GM12892 (cell line): ENCODE measurements at regions not wholly inside any gene's neighbourhood (a gene's known extent, or its start where the extent isn't known, plus 50 kb on each side); places are given as distances from the start of the nearest gene placed in this dataset.
A peak's percentile ranks its signal among the peaks of the same experiment; 100 is the strongest.
"Not testable (repeated sequence)": the region's sequence is repeated elsewhere in the genome, so short reads cannot be mapped to it uniquely, and the experiment has no call there.

Experiments used
- DNase-seq: peaks from one replicate; pipeline ENCODE4 v3.0.0; 2011; ENCODE audit not compliant: insufficient read length
- FAIRE-seq: peaks from 2 replicates; lab custom pipeline; 2011; peaks lifted over from hg19 to GRCh38; lab: Jason Lieb, UNC
- POLR2A ChIP-seq: IDR thresholded peaks from 2 replicates; pipeline ENCODE4 v1.6.1; 2011; ENCODE audit warnings: low read depth, low read length, control low read depth
- POLR2AphosphoS5 ChIP-seq: IDR thresholded peaks from 2 replicates; pipeline ENCODE4 v1.6.1; 2011; ENCODE audit warnings: low read depth, low read length, control low read depth
- TAF1 ChIP-seq: IDR thresholded peaks from 2 replicates; pipeline ENCODE4 v1.6.1; 2011; ENCODE audit warnings: low read depth, mild to moderate bottlenecking, control low read depth, low read length, borderline replicate concordance

- DNase-seq: no peak
- TF ChIP-seq TAF1 (no peak), POLR2AphosphoS5 (no peak), POLR2A (no peak)
- peak; percentile 14 for FAIRE-seq
These were observed 541.9 kb upstream of the CADM1 start for GRCh38 chr11:116046127-116046526.

DNA sequence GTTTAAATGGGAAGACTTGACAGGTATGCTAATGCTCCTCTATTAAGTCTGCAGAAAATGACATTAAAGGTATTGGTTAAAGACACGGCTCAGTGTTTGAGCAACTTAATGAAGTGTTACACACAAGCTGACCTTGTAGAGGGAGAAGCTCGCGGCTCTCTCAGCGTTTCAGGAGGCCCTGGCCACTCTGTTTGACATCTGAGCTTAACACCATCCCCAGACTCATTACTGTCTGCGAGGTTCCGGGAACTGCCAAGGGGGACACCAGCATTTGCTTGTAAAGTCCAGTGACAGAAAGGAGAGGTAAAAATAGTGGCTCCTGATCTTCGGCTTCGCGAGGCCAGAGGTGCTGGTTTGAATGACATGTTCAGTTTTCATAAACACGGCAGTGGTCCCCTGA lies 540.7 kb upstream of the CADM1 start:
- no peak for TF ChIP-seq POLR2AphosphoS5
- FAIRE-seq: no peak
- DNase-seq: no peak

GRCh38 chr11:116044520-116044919 lies 540.3 kb upstream of the CADM1 start:
- DNase-seq: no peak
- FAIRE-seq: no peak
- TF ChIP-seq TAF1 (no peak), POLR2A (no peak), POLR2AphosphoS5 (no peak)

- FAIRE-seq (peak; percentile 82), DNase-seq (no peak)
- TF ChIP-seq POLR2AphosphoS5 (no peak), POLR2A (no peak), TAF1 (no peak)
These were observed 539.6 kb upstream of the CADM1 start for GRCh38 chr11:116043857-116044256.

DNA sequence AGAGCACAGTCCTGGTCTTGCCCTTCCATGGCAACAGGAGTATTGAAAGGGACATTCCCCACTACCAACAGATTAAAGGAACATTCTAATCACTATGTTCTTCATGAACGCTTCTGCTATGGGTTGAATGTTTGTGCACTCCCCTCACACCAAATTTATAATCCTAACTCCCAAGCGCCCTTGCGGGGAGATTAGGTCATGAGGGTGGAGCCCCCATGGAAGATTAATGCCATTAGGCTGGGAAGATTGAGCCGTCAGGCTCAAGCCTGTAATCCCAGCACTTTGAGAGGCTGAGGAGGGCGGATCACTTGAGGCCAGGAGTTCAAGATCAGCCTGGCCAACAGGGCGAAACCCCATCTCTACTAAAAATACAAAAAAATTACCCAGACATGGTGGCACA lies 538.8 kb upstream of the CADM1 start:
- DNase-seq, FAIRE-seq: not testable (repeated sequence)

- no peak for TF ChIP-seq POLR2AphosphoS5
- no peak for TF ChIP-seq TAF1
- no peak for TF ChIP-seq POLR2A
- DNase-seq (no peak), FAIRE-seq (no peak)
These were observed 537.9 kb upstream of the CADM1 start for GRCh38 chr11:116042146-116042545.

DNA sequence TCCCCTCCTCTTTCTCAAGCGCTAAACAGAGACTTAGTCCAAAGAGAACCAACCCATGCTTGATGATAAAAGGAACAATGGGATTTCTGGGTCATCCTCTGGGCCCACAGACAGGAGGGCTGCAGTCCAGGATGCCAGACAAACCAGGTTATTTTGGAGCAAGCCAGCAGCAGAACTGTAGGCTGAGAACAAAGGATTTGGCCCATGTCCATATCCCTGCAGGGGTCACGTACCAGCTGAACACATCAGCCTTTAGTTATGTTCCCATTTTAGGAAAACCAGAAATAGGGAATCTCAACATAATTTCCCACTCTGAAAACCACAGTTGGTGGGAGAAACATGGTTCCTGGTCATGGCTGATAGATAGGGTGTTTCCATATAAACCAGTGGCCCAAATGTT lies 533.6 kb upstream of the CADM1 start:
- DNase-seq (no peak), FAIRE-seq (peak; percentile 50)
- no peak for TF ChIP-seq POLR2A
- TF ChIP-seq TAF1: no peak
- no peak for TF ChIP-seq POLR2AphosphoS5

- DNase-seq (no peak), FAIRE-seq (peak; percentile 38)
- TF ChIP-seq POLR2A (no peak), POLR2AphosphoS5 (no peak), TAF1 (no peak)
These were observed 531.8 kb upstream of the CADM1 start for GRCh38 chr11:116035977-116036376.

GRCh38 chr11:116033931-116034553 lies 529.8 kb upstream of the CADM1 start:
- FAIRE-seq (no peak), DNase-seq (no peak)
- no peak for TF ChIP-seq POLR2A
- TF ChIP-seq POLR2AphosphoS5: no peak
- no peak for TF ChIP-seq TAF1

- TF ChIP-seq TAF1: no peak
- TF ChIP-seq POLR2A: no peak
- no peak for TF ChIP-seq POLR2AphosphoS5
- DNase-seq (no peak), FAIRE-seq (peak; percentile 24)
These were observed 526.6 kb upstream of the CADM1 start for GRCh38 chr11:116030697-116031331.

DNA sequence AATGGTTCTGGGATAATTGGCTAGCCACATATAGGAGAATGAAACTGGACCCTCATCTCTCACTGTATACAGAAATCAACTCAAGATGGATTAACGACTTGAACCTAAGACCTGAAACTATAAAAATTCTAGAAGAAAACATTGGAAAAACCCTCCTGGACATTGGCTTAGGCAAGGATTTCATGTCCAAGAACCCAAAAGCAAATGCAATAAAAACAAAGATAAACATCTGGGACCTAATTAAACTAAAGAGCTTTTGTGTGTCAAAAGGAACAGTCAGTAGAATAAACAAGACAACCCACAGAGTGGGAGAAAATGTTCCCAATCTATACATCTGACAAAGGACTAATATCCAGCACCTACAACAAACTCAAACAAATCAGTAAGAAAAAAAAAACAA lies 524.3 kb upstream of the CADM1 start:
- peak; percentile 30 for FAIRE-seq
- not testable (repeated sequence) for DNase-seq

DNA sequence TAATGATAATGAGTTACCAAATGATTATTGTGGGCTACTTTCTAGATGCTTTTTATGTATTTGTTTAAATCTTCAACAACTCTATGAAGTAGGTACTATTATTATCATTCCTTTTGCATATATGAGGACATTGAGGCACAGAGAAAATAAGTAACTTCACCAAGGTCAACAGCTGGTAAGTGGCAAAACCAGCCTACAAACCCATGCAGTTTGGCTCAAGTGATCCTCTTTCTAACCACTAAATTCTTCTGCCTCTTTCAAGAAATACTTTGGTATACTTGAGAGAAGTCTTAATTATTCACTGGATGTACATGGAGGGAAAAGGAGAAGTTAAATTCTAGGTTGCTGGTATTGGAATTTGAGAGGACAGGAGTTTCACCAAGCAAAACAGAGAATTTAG lies 495.2 kb upstream of the CADM1 start:
- TF ChIP-seq TAF1 (no peak), POLR2A (no peak), POLR2AphosphoS5 (no peak)
- FAIRE-seq: no peak
- DNase-seq: no peak

- TF ChIP-seq POLR2A: no peak
- no peak for TF ChIP-seq POLR2AphosphoS5
- no peak for TF ChIP-seq TAF1
- FAIRE-seq: no peak
- no peak for DNase-seq
These were observed 492.6 kb upstream of the CADM1 start for GRCh38 chr11:115996808-115997188.
